GM12878 (cell line): ENCODE measurements at regions not wholly inside any gene's neighbourhood (a gene's known extent, or its start where the extent isn't known, plus 50 kb on each side); places are given as distances from the start of the nearest gene placed in this dataset.

ENCODE experiments used
- ATAC-seq: fragments of 200-7000 bp; cut with Tn5 transposase; 3 replicates; pipeline ENCODE4 v1.9.1; 2020; ENCODE audit warnings: mild to moderate bottlenecking, moderate library complexity
- BruUV-seq: library from RNA; stranded (reverse); fragments of 400-500 nt; replicated peaks from 2 replicates; lab custom pipeline; 2021; lab: Mats Ljungman, UMichigan
- CTCF ChIA-PET: fragments of 300-600 bp; sonication (Branson Sonifier 250); formaldehyde crosslinking; extraction: SDS; loops from one replicate; lab custom pipeline; 2021; ENCODE audit warnings: inconsistent platforms; lab: Yijun Ruan, JAX
- POLR2A ChIA-PET: fragments of 350-600 bp; formaldehyde crosslinking; extraction: SDS; loops from one replicate; lab custom pipeline; 2021; ENCODE audit warnings: inconsistent platforms; lab: Charles Lee
- RAD21 ChIA-PET: fragments of 300-600 bp; sonication (Branson Sonifier 250); formaldehyde crosslinking; loops from one replicate; lab custom pipeline; 2023; ENCODE audit warnings: antibody characterized with exemption; ENCODE audit not compliant: unreplicated experiment; lab: Charles Lee
- SMC1A ChIA-PET: fragments of 300-600 bp; sonication (Branson Sonifier 250); formaldehyde crosslinking; loops from one replicate; lab custom pipeline; 2023; ENCODE audit not compliant: unreplicated experiment, uncharacterized antibody; lab: Charles Lee
- DNase-seq: peaks from one replicate; pipeline ENCODE4 v3.0.0-alpha.2; 2011; ENCODE audit warnings: low read depth, low spot score
- FAIRE-seq: peaks from 3 replicates; lab custom pipeline; 2011; peaks lifted over from hg19 to GRCh38; lab: Jason Lieb, UNC
- H2AFZ ChIP-seq: 2 replicates; pipeline ENCODE4 v1.6.0; 2011; ENCODE audit warnings: low read depth, low read length, control low read depth; ENCODE audit not compliant: control insufficient read depth
- H3K27ac ChIP-seq: 2 replicates; pipeline ENCODE4 v1.5.1; 2011; ENCODE audit warnings: control low read depth; ENCODE audit not compliant: control insufficient read depth, insufficient read depth
- H3K27me3 ChIP-seq, 2 experiments: replicated peaks in 1 of 2; 2 replicates each; pipeline versions ENCODE4 v1.6.0 to v1.6.1; 2011; ENCODE audit warnings: low read length in 1 of 2; ENCODE audit not compliant: control insufficient read depth in 2 of 2, insufficient read depth in 2 of 2
- H3K36me3 ChIP-seq, 2 experiments: 2 replicates each; pipeline ENCODE4 v1.5.1; 2011; ENCODE audit warnings: low read length in 1 of 2; ENCODE audit not compliant: control insufficient read depth in 2 of 2, insufficient read depth in 2 of 2
- H3K4me1 ChIP-seq: 2 replicates; pipeline ENCODE4 v1.6.1; 2011; ENCODE audit warnings: mild to moderate bottlenecking, low read length, moderate library complexity, mixed read lengths; ENCODE audit not compliant: control insufficient read depth, insufficient read depth
- H3K4me2 ChIP-seq: 2 replicates; pipeline ENCODE4 v1.6.0; 2011; ENCODE audit warnings: control low read depth; ENCODE audit not compliant: control insufficient read depth, insufficient read depth
- H3K4me3 ChIP-seq: fragments of 200-600 bp; sonication (generic); 2 replicates; pipeline ENCODE4 v1.5.1; 2016
- H3K79me2 ChIP-seq: 2 replicates; pipeline ENCODE4 v1.6.0; 2011; ENCODE audit warnings: low read length; ENCODE audit not compliant: control insufficient read depth, insufficient read depth
- H3K9ac ChIP-seq: 2 replicates; pipeline ENCODE4 v1.8.0; 2011; ENCODE audit warnings: low read length, control low read depth, mixed read lengths; ENCODE audit not compliant: control insufficient read depth, insufficient read depth
- H3K9me3 ChIP-seq: replicated peaks from 3 replicates; pipeline ENCODE4 v1.5.1; 2011; ENCODE audit warnings: mild to moderate bottlenecking, low read length; ENCODE audit not compliant: control insufficient read depth, insufficient read depth
- H4K20me1 ChIP-seq: 2 replicates; pipeline ENCODE4 v1.6.0; 2011; ENCODE audit not compliant: control insufficient read depth, insufficient read depth
- JUNB ChIP-seq: IDR thresholded peaks from 2 replicates; pipeline ENCODE4 v1.6.1; 2016; ENCODE audit warnings: antibody characterized with exemption, mild to moderate bottlenecking
- MXI1 ChIP-seq: fragments of 150-350 bp; IDR thresholded peaks from 2 replicates; pipeline ENCODE4 v1.6.1; 2011; ENCODE audit warnings: low read depth, mild to moderate bottlenecking, inconsistent platforms, low read length, improper control_type of control experiment
- PAX8 ChIP-seq: fragments of 450-650 bp; IDR thresholded peaks from 2 replicates; pipeline ENCODE4 v1.6.1; 2017; ENCODE audit warnings: mild to moderate bottlenecking, moderate library complexity
- RAD21 ChIP-seq: IDR thresholded peaks from 2 replicates; pipeline ENCODE4 v1.6.1; 2011; ENCODE audit warnings: mild to moderate bottlenecking, low read depth, low read length, moderate library complexity; ENCODE audit not compliant: insufficient read depth
- RBBP5 ChIP-seq: fragments of 200-600 bp; sonication (generic); conservative IDR thresholded peaks from 2 replicates; pipeline ENCODE4 v1.6.1; 2016
- ZBTB40 ChIP-seq: fragments of 450-650 bp; IDR thresholded peaks from 2 replicates; pipeline ENCODE4 v1.6.1; 2016; ENCODE audit warnings: mild to moderate bottlenecking, moderate library complexity, borderline replicate concordance
- whole genome bisulfite sequencing: methylation state at CpG from one replicate; pipeline ENCODE4 v1.1.6; 2016; ENCODE audit warnings: low lambda C conversion rate; ENCODE audit not compliant: insufficient replicate concordance, insufficient coverage; ENCODE audit errors: missing lambda C conversion rate; 5-methylcytosine and 5-hydroxymethylcytosine counted together
- in situ Hi-C: fragments of 300-500 bp; cut with MboI; formaldehyde crosslinking; loops from 9 replicates; pipeline ENCODE4 v1.14.3; 2018; ENCODE audit warnings: mixed read lengths
- intact Hi-C: fragments of 100-400 bp; cut with micrococcal nuclease; formaldehyde crosslinking; loops from one replicate; pipeline ENCODE4 v1.14.2; 2022; ENCODE audit not compliant: unreplicated experiment

- H3K4me2 ChIP-seq = no peak overlapping the region
- H3K79me2 ChIP-seq = no peaks in the 10 kb centered on the region
- H2AFZ ChIP-seq = no peak overlapping the region
- H3K9me3 ChIP-seq = no peaks in the 10 kb centered on the region
- WGBS = 81% methylated on average over 4 of the region's 4 CpGs
- peaks cover 0 to 2% of the 10 kb centered on the region in 2 experiments; a peak in 2 of 4 replicates for H3K27me3 ChIP-seq
- no peaks in the 10 kb centered on the region for H3K36me3 ChIP-seq
- intact Hi-C loops = no loop called here
- ChIA-PET RAD21 (no interaction called here), CTCF (no interaction called here), SMC1A (interaction anchor here (0.8 kb wide), 1 partner anchor 378 kb away, joined by 3 read pairs; no protein-coding TSS in a partner anchor), POLR2A (no interaction called here)
- in situ Hi-C loops = no loop called here
- FAIRE-seq = no peak
- no peaks in the 10 kb centered on the region for H3K4me1 ChIP-seq
- no peak for ATAC-seq
- TF ChIP-seq PAX8 (no peak), MXI1 (no peak), JUNB (no peak), RAD21 (no peak), ZBTB40 (no peak), RBBP5 (no peak)
- no peak overlapping the region for H3K9ac ChIP-seq
- no peak overlapping the region for H3K27ac ChIP-seq
- no peak for DNase-seq
- BruUV-seq = no TSS peak
- H4K20me1 ChIP-seq = no peaks in the 10 kb centered on the region
- no peak overlapping the region for H3K4me3 ChIP-seq
Observed at GRCh38 chr5:72744136-72744535, 72.3 kb upstream of the TNPO1 start.
